ENCODE measurements at regions not wholly inside any gene's neighbourhood (a gene's known extent, or its start where the extent isn't known, plus 50 kb on each side); places are given as distances from the start of the nearest gene placed in this dataset.

GRCh38 chr18:72174972-72175649 is 369.0 kb downstream of the CBLN2 start:
- Histone ChIP-seq H3K27ac (ENCODE audit: insufficient read depth in 1 of 2, low read depth in 1 of 2, low read length in 2 of 2, poor library complexity in 1 of 2, severe bottlenecking in 2 of 2) (no peak overlapping the region), H3K27me3 (replicated peaks in 2 of 5; ENCODE audit: control insufficient read depth in 4 of 5, insufficient read depth in 5 of 5, low read length in 4 of 5) (no peaks in the 10 kb centered on the region), H3K4me1 (ENCODE audit: control extremely low read depth in 1 of 4, control insufficient read depth in 4 of 4, insufficient read depth in 4 of 4, low read length in 3 of 4) (no peaks in the 10 kb centered on the region), H3K9me3 (ENCODE audit: control extremely low read depth in 1 of 5, control insufficient read depth in 4 of 5, insufficient read depth in 2 of 5, low read depth in 1 of 5, low read length in 4 of 5) (no peaks in the 10 kb centered on the region), H3K4me3 (ENCODE audit: control insufficient read depth in 1 of 7, extremely low read depth in 1 of 7, insufficient read depth in 4 of 7, low read depth in 2 of 7, low read length in 6 of 7) (no peak overlapping the region), H3K36me3 (ENCODE audit: control insufficient read depth in 4 of 4, insufficient read depth in 4 of 4, low read length in 3 of 4) (no peaks in the 10 kb centered on the region)
- no peak for DNase-seq
- ChIA-PET POLR2A (no interaction called here), CTCF (no interaction called here)
- WGBS (ENCODE audit: insufficient coverage) = 86% methylated on average over 1 of the region's 3 CpGs

- H3K36me3 ChIP-seq (ENCODE audit: control insufficient read depth in 4 of 4, insufficient read depth in 4 of 4, low read length in 3 of 4) = no peaks in the 10 kb centered on the region
- ChIA-PET CTCF (interaction anchor here (1.7 kb wide), 1 partner anchor 11 kb away, joined by 4 read pairs; no protein-coding TSS in a partner anchor), POLR2A (no interaction called here)
- no peaks in the 10 kb centered on the region for H3K27me3 ChIP-seq (replicated peaks in 2 of 5; ENCODE audit: control insufficient read depth in 4 of 5, insufficient read depth in 5 of 5, low read length in 4 of 5)
- no CpG with 5 or more reads among the region's 2 CpGs for WGBS (ENCODE audit: insufficient coverage)
- no peaks in the 10 kb centered on the region for H3K4me1 ChIP-seq (ENCODE audit: control extremely low read depth in 1 of 4, control insufficient read depth in 4 of 4, insufficient read depth in 4 of 4, low read length in 3 of 4)
- H3K27ac ChIP-seq (ENCODE audit: insufficient read depth in 1 of 2, low read depth in 1 of 2, low read length in 2 of 2, poor library complexity in 1 of 2, severe bottlenecking in 2 of 2) = no peak overlapping the region
- H3K4me3 ChIP-seq (ENCODE audit: control insufficient read depth in 1 of 7, extremely low read depth in 1 of 7, insufficient read depth in 4 of 7, low read depth in 2 of 7, low read length in 6 of 7) = no peak overlapping the region
- DNase-seq = no peak
- H3K9me3 ChIP-seq (ENCODE audit: control extremely low read depth in 1 of 5, control insufficient read depth in 4 of 5, insufficient read depth in 2 of 5, low read depth in 1 of 5, low read length in 4 of 5) = no peaks in the 10 kb centered on the region
Observed at GRCh38 chr18:72171596-72171995, 372.5 kb downstream of the CBLN2 start.

GRCh38 chr18:72161691-72162090 is 382.5 kb downstream of the CBLN2 start:
- CTCF ChIA-PET = no interaction called here
- no CpG with 5 or more reads among the region's 1 CpG for WGBS (ENCODE audit: insufficient coverage)
- no peaks in the 10 kb centered on the region for H3K27me3 ChIP-seq (replicated peaks in 2 of 5; ENCODE audit: control insufficient read depth in 4 of 5, insufficient read depth in 5 of 5, low read length in 4 of 5)

GRCh38 chr18:72160510-72161445 is 383.4 kb downstream of the CBLN2 start:
- Histone ChIP-seq H3K9me3 (ENCODE audit: control extremely low read depth in 1 of 5, control insufficient read depth in 4 of 5, insufficient read depth in 2 of 5, low read depth in 1 of 5, low read length in 4 of 5) (no peaks in the 10 kb centered on the region), H3K27ac (ENCODE audit: insufficient read depth in 1 of 2, low read depth in 1 of 2, low read length in 2 of 2, poor library complexity in 1 of 2, severe bottlenecking in 2 of 2) (no peak overlapping the region), H3K4me1 (ENCODE audit: control extremely low read depth in 1 of 4, control insufficient read depth in 4 of 4, insufficient read depth in 4 of 4, low read length in 3 of 4) (no peaks in the 10 kb centered on the region), H3K36me3 (ENCODE audit: control insufficient read depth in 4 of 4, insufficient read depth in 4 of 4, low read length in 3 of 4) (no peaks in the 10 kb centered on the region), H3K27me3 (replicated peaks in 2 of 5; ENCODE audit: control insufficient read depth in 4 of 5, insufficient read depth in 5 of 5, low read length in 4 of 5) (no peaks in the 10 kb centered on the region), H3K4me3 (ENCODE audit: control insufficient read depth in 1 of 7, extremely low read depth in 1 of 7, insufficient read depth in 4 of 7, low read depth in 2 of 7, low read length in 6 of 7) (peak overlapping the region in 1 of 7 experiments; percentile 17)
- ChIA-PET CTCF (no interaction called here), POLR2A (no interaction called here)
- DNase-seq = no peak
- 83% methylated on average over 1 of the region's 5 CpGs for WGBS (ENCODE audit: insufficient coverage)

More at GRCh38 chr18:72161691-72162090, 382.5 kb downstream of the CBLN2 start:
- H3K9me3 ChIP-seq (ENCODE audit: control extremely low read depth in 1 of 5, control insufficient read depth in 4 of 5, insufficient read depth in 2 of 5, low read depth in 1 of 5, low read length in 4 of 5) = no peaks in the 10 kb centered on the region
- POLR2A ChIA-PET = no interaction called here
- H3K4me3 ChIP-seq (ENCODE audit: control insufficient read depth in 1 of 7, extremely low read depth in 1 of 7, insufficient read depth in 4 of 7, low read depth in 2 of 7, low read length in 6 of 7) = no peak overlapping the region
- H3K36me3 ChIP-seq (ENCODE audit: control insufficient read depth in 4 of 4, insufficient read depth in 4 of 4, low read length in 3 of 4) = no peaks in the 10 kb centered on the region
- no peak overlapping the region for H3K27ac ChIP-seq (ENCODE audit: insufficient read depth in 1 of 2, low read depth in 1 of 2, low read length in 2 of 2, poor library complexity in 1 of 2, severe bottlenecking in 2 of 2)
- DNase-seq = no peak
- H3K4me1 ChIP-seq (ENCODE audit: control extremely low read depth in 1 of 4, control insufficient read depth in 4 of 4, insufficient read depth in 4 of 4, low read length in 3 of 4) = no peaks in the 10 kb centered on the region

- Histone ChIP-seq H3K4me1 (ENCODE audit: control extremely low read depth in 1 of 4, control insufficient read depth in 4 of 4, insufficient read depth in 4 of 4, low read length in 3 of 4) (no peaks in the 10 kb centered on the region), H3K36me3 (ENCODE audit: control insufficient read depth in 4 of 4, insufficient read depth in 4 of 4, low read length in 3 of 4) (no peaks in the 10 kb centered on the region), H3K9me3 (ENCODE audit: control extremely low read depth in 1 of 5, control insufficient read depth in 4 of 5, insufficient read depth in 2 of 5, low read depth in 1 of 5, low read length in 4 of 5) (no peaks in the 10 kb centered on the region), H3K27ac (ENCODE audit: insufficient read depth in 1 of 2, low read depth in 1 of 2, low read length in 2 of 2, poor library complexity in 1 of 2, severe bottlenecking in 2 of 2) (no peak overlapping the region), H3K27me3 (replicated peaks in 2 of 5; ENCODE audit: control insufficient read depth in 4 of 5, insufficient read depth in 5 of 5, low read length in 4 of 5) (no peaks in the 10 kb centered on the region), H3K4me3 (ENCODE audit: control insufficient read depth in 1 of 7, extremely low read depth in 1 of 7, insufficient read depth in 4 of 7, low read depth in 2 of 7, low read length in 6 of 7) (no peak overlapping the region)
- DNase-seq = no peak
- POLR2A ChIA-PET = no interaction called here
- WGBS (ENCODE audit: insufficient coverage) = 87% methylated on average over 5 of the region's 5 CpGs
- CTCF ChIA-PET = no interaction called here
Observed at GRCh38 chr18:72155327-72155726, 388.8 kb downstream of the CBLN2 start.

- Histone ChIP-seq H3K4me3 (ENCODE audit: control insufficient read depth in 1 of 7, extremely low read depth in 1 of 7, insufficient read depth in 4 of 7, low read depth in 2 of 7, low read length in 6 of 7) (no peak overlapping the region), H3K9me3 (ENCODE audit: control extremely low read depth in 1 of 5, control insufficient read depth in 4 of 5, insufficient read depth in 2 of 5, low read depth in 1 of 5, low read length in 4 of 5) (no peaks in the 10 kb centered on the region), H3K36me3 (ENCODE audit: control insufficient read depth in 4 of 4, insufficient read depth in 4 of 4, low read length in 3 of 4) (no peaks in the 10 kb centered on the region), H3K27ac (ENCODE audit: insufficient read depth in 1 of 2, low read depth in 1 of 2, low read length in 2 of 2, poor library complexity in 1 of 2, severe bottlenecking in 2 of 2) (no peak overlapping the region), H3K27me3 (replicated peaks in 2 of 5; ENCODE audit: control insufficient read depth in 4 of 5, insufficient read depth in 5 of 5, low read length in 4 of 5) (no peaks in the 10 kb centered on the region), H3K4me1 (ENCODE audit: control extremely low read depth in 1 of 4, control insufficient read depth in 4 of 4, insufficient read depth in 4 of 4, low read length in 3 of 4) (no peaks in the 10 kb centered on the region)
- CTCF ChIA-PET = no interaction called here
- no peak for DNase-seq
- POLR2A ChIA-PET = no interaction called here
- 80% methylated on average over 1 of the region's 2 CpGs for WGBS (ENCODE audit: insufficient coverage)
Observed at GRCh38 chr18:72154926-72155325, 389.2 kb downstream of the CBLN2 start.

- WGBS (ENCODE audit: insufficient coverage) = 98% methylated on average over 6 of the region's 6 CpGs
- H3K4me1 ChIP-seq (ENCODE audit: control extremely low read depth in 1 of 4, control insufficient read depth in 4 of 4, insufficient read depth in 4 of 4, low read length in 3 of 4) = no peaks in the 10 kb centered on the region
- H3K9me3 ChIP-seq (ENCODE audit: control extremely low read depth in 1 of 5, control insufficient read depth in 4 of 5, insufficient read depth in 2 of 5, low read depth in 1 of 5, low read length in 4 of 5) = no peaks in the 10 kb centered on the region
- no peak for DNase-seq
- H3K36me3 ChIP-seq (ENCODE audit: control insufficient read depth in 4 of 4, insufficient read depth in 4 of 4, low read length in 3 of 4) = no peaks in the 10 kb centered on the region
- H3K27ac ChIP-seq (ENCODE audit: insufficient read depth in 1 of 2, low read depth in 1 of 2, low read length in 2 of 2, poor library complexity in 1 of 2, severe bottlenecking in 2 of 2) = no peak overlapping the region
- ChIA-PET POLR2A (no interaction called here), CTCF (no interaction called here)
- H3K4me3 ChIP-seq (ENCODE audit: control insufficient read depth in 1 of 7, extremely low read depth in 1 of 7, insufficient read depth in 4 of 7, low read depth in 2 of 7, low read length in 6 of 7) = no peak overlapping the region
- no peaks in the 10 kb centered on the region for H3K27me3 ChIP-seq (replicated peaks in 2 of 5; ENCODE audit: control insufficient read depth in 4 of 5, insufficient read depth in 5 of 5, low read length in 4 of 5)
Observed at GRCh38 chr18:72152935-72153334, 391.2 kb downstream of the CBLN2 start.
